GM12892 (cell line): ENCODE measurements at regions not wholly inside any gene's neighbourhood (a gene's known extent, or its start where the extent isn't known, plus 50 kb on each side); places are given as distances from the start of the nearest gene placed in this dataset.

Source experiments
- POLR2A ChIP-seq: IDR thresholded peaks from 2 replicates; pipeline ENCODE4 v1.6.1; 2011; ENCODE audit warnings: low read depth, low read length, control low read depth
- TAF1 ChIP-seq: IDR thresholded peaks from 2 replicates; pipeline ENCODE4 v1.6.1; 2011; ENCODE audit warnings: low read depth, mild to moderate bottlenecking, control low read depth, low read length, borderline replicate concordance

DNA sequence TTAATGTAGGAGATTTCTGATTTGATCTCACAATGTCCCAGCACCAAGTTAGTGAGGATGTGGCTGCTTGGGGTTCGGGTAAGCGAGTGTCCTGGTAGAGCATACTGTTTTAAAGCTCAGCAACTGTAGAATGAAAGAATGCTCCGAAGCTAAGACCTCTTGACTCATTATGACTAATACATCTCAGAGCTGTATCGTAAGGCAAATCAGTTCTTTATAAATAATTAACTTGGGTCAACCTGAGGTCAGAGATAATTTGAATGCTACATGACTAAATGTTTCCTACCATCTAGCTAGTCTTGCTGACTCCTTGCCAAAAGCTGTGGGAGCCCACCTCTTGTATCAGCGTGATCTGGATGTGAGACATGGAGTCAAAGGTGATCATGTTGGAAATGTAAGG, 128.8 kb upstream of the PDE7B start:
- TF ChIP-seq POLR2A: no peak
- TF ChIP-seq TAF1: no peak
